Loucy (cell line): ENCODE measurements at regions not wholly inside any gene's neighbourhood (a gene's known extent, or its start where the extent isn't known, plus 50 kb on each side); places are given as distances from the start of the nearest gene placed in this dataset.

Experiments
- EZH2phosphoT487 ChIP-seq: fragments of 200-600 bp; IDR thresholded peaks from 2 replicates; pipeline ENCODE4 v1.6.1; 2018; ENCODE audit warnings: antibody characterized with exemption, mild to moderate bottlenecking, moderate library complexity, borderline replicate concordance
- TF ChIP-seq, protein P1 (sequence below): fragments of 200-600 bp; sonication (generic); conservative IDR thresholded peaks from 2 replicates; pipeline ENCODE4 v1.5.1; 2014; ENCODE audit warnings: mild to moderate bottlenecking, antibody characterized with exemption, low read length

DNA sequence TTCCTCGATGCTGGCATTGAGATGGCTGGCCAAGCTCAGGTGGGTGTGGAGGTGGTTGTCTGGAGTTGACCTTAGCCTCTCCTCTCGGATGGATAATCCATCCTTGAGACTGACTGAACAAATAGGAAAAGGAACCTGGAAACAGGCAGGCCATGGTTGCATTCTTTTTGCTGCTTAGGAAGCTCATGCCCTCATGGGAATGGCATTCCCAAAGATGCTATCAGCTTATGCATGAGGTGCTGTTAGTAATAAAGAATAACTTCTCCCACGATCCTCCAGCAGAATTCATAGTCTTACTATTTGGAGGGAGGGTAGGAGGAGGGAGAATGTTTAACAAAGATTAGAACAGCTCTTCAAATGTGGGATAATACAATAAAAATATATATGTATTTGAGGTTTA, 303.0 kb upstream of the TPM1 start:
- TF ChIP-seq, protein P1, sequence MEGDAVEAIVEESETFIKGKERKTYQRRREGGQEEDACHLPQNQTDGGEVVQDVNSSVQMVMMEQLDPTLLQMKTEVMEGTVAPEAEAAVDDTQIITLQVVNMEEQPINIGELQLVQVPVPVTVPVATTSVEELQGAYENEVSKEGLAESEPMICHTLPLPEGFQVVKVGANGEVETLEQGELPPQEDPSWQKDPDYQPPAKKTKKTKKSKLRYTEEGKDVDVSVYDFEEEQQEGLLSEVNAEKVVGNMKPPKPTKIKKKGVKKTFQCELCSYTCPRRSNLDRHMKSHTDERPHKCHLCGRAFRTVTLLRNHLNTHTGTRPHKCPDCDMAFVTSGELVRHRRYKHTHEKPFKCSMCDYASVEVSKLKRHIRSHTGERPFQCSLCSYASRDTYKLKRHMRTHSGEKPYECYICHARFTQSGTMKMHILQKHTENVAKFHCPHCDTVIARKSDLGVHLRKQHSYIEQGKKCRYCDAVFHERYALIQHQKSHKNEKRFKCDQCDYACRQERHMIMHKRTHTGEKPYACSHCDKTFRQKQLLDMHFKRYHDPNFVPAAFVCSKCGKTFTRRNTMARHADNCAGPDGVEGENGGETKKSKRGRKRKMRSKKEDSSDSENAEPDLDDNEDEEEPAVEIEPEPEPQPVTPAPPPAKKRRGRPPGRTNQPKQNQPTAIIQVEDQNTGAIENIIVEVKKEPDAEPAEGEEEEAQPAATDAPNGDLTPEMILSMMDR = no peak
- no peak for TF ChIP-seq EZH2phosphoT487
